Gastroesophageal sphincter (tissue), 3 donors: ENCODE measurements at regions not wholly inside any gene's neighbourhood (a gene's known extent, or its start where the extent isn't known, plus 50 kb on each side); places are given as distances from the start of the nearest gene placed in this dataset.

Experiments
- CTCF ChIP-seq, 4 experiments: fragments of 200-600 bp in 2 of 4; fragments of 450-650 bp in 2 of 4; sonication (generic) in 1 of 4; IDR thresholded peaks; one replicate each; pipeline ENCODE4 v1.5.1; 2017 to 2019; ENCODE audit warnings: antibody characterized with exemption in 4 of 4, mild to moderate bottlenecking in 2 of 4, moderate library complexity in 2 of 4
- EP300 ChIP-seq: sonication (generic); formaldehyde crosslinking; IDR thresholded peaks from one replicate; pipeline ENCODE4 v1.6.1; 2017; ENCODE audit warnings: antibody characterized with exemption, mild to moderate bottlenecking
- POLR2A ChIP-seq, 2 donors: fragments of 450-650 bp; IDR thresholded peaks; one replicate each; pipeline ENCODE4 v1.6.1; 2017; ENCODE audit warnings: antibody characterized with exemption in 2 of 2, mild to moderate bottlenecking in 2 of 2, moderate library complexity in 1 of 2
- POLR2AphosphoS5 ChIP-seq: sonication (generic); formaldehyde crosslinking; IDR thresholded peaks from one replicate; pipeline ENCODE4 v1.6.1; 2017; ENCODE audit warnings: antibody characterized with exemption

- TF ChIP-seq EP300 = no peak
- TF ChIP-seq POLR2A (IDR thresholded peaks at IDR 0.05) = no peak
- TF ChIP-seq CTCF (IDR thresholded peaks at IDR 0.05) = no peak
- no peak for TF ChIP-seq POLR2AphosphoS5
These were observed 109.4 kb upstream of the SPRY4 start for GRCh38 chr5:142434322-142434612.
